HUES48 (cell line): ENCODE measurements at regions not wholly inside any gene's neighbourhood (a gene's known extent, or its start where the extent isn't known, plus 50 kb on each side); places are given as distances from the start of the nearest gene placed in this dataset.

Experiments used
- H3K27ac ChIP-seq: one replicate; pipeline ENCODE4 v1.7.0; 2013; ENCODE audit warnings: low read depth, low read length, inconsistent platforms
- H3K27me3 ChIP-seq: 2 replicates; pipeline ENCODE4 v1.6.1; 2013; ENCODE audit warnings: mild to moderate bottlenecking, low read length; ENCODE audit not compliant: control insufficient read depth, insufficient read depth
- H3K36me3 ChIP-seq: 2 replicates; pipeline ENCODE4 v1.6.1; 2013; ENCODE audit warnings: low read length; ENCODE audit not compliant: control insufficient read depth, insufficient read depth
- H3K4me1 ChIP-seq: 2 replicates; pipeline ENCODE4 v1.6.1; 2013; ENCODE audit warnings: mild to moderate bottlenecking, low read length; ENCODE audit not compliant: control insufficient read depth, insufficient read depth
- H3K4me3 ChIP-seq: 2 replicates; pipeline ENCODE4 v1.5.1; 2013; ENCODE audit warnings: mild to moderate bottlenecking, low read depth, low read length
- H3K9ac ChIP-seq: 2 replicates; pipeline ENCODE4 v1.6.1; 2013; ENCODE audit warnings: mild to moderate bottlenecking, low read depth, low read length, moderate library complexity
- H3K9me3 ChIP-seq: 2 replicates; pipeline ENCODE4 v1.6.1; 2013; ENCODE audit warnings: low read length; ENCODE audit not compliant: control insufficient read depth, insufficient read depth

DNA sequence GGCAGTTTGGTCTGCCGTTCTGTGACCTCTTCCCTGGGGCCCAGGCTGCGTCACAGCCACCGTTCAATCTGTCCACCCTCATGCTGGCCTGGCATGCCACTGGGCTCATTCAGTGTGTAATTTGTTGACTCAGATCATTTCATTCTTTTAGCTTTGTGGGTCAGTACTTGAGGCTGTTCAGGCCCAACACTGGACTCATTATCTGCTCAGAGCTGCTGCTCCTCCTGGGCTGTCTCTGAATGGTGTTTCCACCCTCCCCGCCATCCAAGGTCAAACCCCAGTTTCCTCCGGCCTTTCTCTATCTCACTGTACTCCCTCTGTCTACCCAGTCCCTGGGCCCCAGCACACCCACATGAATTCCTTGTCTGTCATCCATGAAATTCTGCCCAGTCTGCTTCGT is 152.4 kb upstream of the NCK2 start:
- Histone ChIP-seq H3K36me3 (no peaks in the 10 kb centered on the region), H3K9me3 (no peaks in the 10 kb centered on the region), H3K27ac (no peak overlapping the region), H3K4me1 (peaks cover 17% of the 10 kb centered on the region), H3K4me3 (no peak overlapping the region), H3K9ac (no peak overlapping the region), H3K27me3 (no peaks in the 10 kb centered on the region)

DNA sequence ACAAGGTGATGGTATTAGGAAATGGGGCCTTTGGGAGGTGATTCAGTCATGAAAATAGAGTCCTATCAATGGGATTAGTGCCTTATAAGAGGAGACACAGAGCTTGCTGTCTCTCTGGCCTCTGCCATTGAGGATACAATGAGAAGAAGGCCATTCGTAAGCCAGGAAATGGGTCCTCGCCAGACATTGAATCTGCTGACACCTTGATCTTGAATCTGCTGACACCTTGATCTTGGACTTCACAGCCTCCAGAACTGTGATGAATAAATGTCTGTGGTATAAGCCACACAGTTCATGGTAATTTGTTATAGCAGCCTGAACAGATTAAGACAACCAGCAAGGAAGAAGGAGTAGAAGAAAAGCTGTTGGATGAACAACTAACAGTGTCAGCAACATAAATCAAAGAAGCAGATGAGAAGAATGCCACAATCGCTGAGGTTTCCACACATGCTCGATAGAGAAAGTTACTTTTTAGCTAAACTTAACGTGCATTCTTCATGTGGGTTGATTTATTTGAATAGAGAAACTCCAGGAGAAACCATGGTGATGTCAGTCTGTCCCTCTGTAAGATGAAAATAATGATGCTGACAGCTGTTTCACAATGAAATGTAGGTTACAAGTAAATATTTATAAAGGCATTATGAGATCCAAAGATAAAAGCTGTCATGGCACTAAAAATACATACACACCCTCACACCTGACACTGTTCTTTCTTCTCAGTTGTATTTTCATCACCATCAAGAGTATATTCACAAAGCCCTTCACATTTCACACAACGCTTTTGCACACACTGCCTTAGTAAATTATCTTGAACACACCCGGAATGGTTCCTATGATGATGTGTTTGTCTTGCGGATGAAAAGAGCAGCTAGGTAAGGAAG is 153.7 kb upstream of the NCK2 start:
- Histone ChIP-seq H3K4me3 (no peak overlapping the region), H3K9ac (no peak overlapping the region), H3K9me3 (no peaks in the 10 kb centered on the region), H3K36me3 (no peaks in the 10 kb centered on the region), H3K4me1 (peaks cover 17% of the 10 kb centered on the region), H3K27me3 (no peaks in the 10 kb centered on the region), H3K27ac (no peak overlapping the region)

DNA sequence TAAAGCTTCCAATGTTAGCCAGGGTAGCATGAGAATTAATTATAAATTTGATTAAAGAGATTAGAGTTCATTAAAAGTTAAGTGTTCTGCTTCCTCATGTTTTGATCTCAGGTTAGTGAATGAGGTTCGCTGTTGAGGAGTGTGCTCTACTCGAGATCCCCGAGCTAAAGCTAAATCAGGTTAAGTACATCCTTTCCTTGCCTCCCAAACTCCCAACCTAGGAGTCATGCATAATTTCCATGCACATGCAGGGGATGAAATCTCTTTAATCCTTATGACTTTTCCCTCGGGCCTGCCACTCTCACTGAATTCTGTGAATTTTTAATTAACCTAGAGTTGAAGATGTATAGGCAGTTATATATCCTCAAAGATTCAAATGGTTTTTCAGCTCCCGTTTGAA is 156.1 kb upstream of the NCK2 start:
- H3K27me3 ChIP-seq: no peaks in the 10 kb centered on the region
- H3K4me3 ChIP-seq: no peak overlapping the region
- H3K9me3 ChIP-seq: no peaks in the 10 kb centered on the region
- no peaks in the 10 kb centered on the region for H3K36me3 ChIP-seq
- no peak overlapping the region for H3K9ac ChIP-seq
- H3K27ac ChIP-seq: no peak overlapping the region
- H3K4me1 ChIP-seq: peaks cover 18% of the 10 kb centered on the region

DNA sequence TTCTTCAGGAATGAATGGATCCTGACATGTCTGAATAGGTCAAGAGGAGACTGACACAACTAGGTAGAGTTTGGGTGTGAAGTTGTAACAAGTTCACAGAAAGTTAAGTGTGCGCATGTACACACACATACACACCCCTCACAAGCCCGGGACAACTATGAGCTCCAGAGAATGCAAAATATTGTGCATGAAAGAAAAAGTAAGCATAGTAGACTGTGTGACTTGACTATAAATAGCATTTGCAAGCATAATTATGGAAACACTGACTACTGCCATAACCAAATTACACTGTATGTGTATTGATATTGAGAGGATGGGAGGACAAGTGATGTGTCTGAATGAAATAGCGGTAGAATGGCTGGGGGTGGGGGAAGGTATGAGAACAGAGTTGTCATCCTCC is 157.1 kb upstream of the NCK2 start:
- Histone ChIP-seq H3K4me1 (peaks cover 16% of the 10 kb centered on the region), H3K9me3 (no peaks in the 10 kb centered on the region), H3K27ac (no peak overlapping the region), H3K9ac (no peak overlapping the region), H3K36me3 (no peaks in the 10 kb centered on the region), H3K4me3 (no peak overlapping the region), H3K27me3 (no peaks in the 10 kb centered on the region)

DNA sequence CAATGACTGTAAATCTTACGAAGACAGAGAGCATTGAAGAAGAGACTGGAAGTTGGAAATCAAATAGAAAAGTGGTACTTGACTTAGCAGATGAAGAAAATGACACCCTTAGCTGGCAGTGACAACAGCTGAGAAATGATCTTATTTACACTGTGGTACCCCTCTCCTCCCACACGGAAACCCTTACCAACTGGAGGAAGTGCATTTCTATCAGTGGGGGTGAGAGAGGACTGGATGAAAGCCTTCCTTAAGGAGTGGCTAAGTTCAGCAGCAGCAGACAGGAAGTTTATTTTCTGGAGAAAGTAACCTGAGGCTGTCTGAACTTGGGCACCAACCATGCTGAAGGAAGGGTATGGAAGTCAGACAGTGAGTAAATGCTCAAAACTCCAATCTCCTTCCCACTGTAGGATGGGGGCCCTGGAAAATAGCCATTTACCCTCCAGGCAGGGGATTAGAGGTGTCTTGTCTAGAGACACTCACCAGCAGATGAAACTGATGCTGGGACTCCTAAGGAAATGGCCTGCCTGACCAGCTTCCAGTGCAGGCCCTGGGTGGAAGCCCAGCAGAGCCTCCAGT is 160.2 kb upstream of the NCK2 start:
- Histone ChIP-seq H3K27me3 (no peaks in the 10 kb centered on the region), H3K36me3 (no peaks in the 10 kb centered on the region), H3K9me3 (no peaks in the 10 kb centered on the region), H3K4me3 (no peak overlapping the region), H3K9ac (no peak overlapping the region), H3K4me1 (peaks cover 11% of the 10 kb centered on the region), H3K27ac (no peak overlapping the region)

DNA sequence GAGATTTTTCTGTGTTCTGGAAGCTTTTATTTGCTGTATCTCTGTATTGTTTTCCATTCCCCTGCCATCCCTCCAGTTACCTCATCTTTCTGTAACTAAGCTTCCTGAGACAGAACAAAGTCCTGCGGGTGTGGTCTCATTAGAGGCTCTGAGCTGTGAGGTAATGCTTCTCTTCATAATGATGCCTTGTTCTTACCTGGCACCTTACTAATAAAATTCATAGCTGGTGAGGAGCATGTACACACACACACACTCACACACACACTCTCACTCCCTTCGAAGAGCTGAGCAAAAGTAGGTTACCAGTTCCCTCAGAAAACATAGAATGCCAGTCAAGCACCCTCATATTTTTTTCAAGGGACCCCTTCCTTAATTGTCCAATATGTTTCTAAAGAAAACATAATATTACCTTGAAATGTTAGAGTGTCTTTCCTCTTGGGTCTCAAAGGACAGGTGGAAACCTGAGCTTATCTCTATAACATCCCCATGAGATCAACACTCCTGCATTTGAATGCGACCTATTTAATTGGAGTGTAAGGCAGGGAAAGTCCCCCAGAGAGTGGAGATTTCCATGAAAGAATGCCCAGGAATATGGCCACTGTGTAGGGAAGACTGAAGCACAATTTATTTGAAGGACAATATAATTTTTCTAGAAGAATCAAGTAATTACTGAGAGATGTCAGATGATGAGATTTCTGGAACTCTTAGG is 161.6 kb upstream of the NCK2 start:
- H3K4me3 ChIP-seq: no peak overlapping the region
- H3K27me3 ChIP-seq: no peaks in the 10 kb centered on the region
- H3K36me3 ChIP-seq: no peaks in the 10 kb centered on the region
- no peaks in the 10 kb centered on the region for H3K9me3 ChIP-seq
- H3K9ac ChIP-seq: no peak overlapping the region
- no peak overlapping the region for H3K27ac ChIP-seq
- peaks cover 11% of the 10 kb centered on the region for H3K4me1 ChIP-seq

DNA sequence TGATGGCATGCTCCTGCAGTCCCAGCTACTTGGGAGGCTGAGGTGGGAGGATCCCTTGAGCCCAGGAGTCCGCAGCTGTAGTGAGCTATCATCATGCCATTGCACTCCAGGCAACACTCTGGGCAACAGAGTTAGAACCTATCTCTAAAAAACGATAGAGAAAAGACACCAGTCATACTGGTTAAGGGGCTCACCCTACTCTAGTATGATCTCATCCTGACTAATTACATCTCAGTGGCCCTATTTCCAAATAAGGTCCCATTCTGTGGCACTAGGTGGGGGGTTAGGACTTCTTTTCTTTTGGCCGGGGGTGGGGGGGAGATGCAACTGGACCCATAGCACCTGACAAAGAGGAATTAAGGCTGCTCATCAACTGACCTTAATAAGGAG is 163.2 kb upstream of the NCK2 start:
- no peaks in the 10 kb centered on the region for H3K36me3 ChIP-seq
- peaks cover 13% of the 10 kb centered on the region for H3K4me1 ChIP-seq
- no peaks in the 10 kb centered on the region for H3K9me3 ChIP-seq
- no peaks in the 10 kb centered on the region for H3K27me3 ChIP-seq
- no peak overlapping the region for H3K27ac ChIP-seq
- H3K4me3 ChIP-seq: no peak overlapping the region
- H3K9ac ChIP-seq: no peak overlapping the region

DNA sequence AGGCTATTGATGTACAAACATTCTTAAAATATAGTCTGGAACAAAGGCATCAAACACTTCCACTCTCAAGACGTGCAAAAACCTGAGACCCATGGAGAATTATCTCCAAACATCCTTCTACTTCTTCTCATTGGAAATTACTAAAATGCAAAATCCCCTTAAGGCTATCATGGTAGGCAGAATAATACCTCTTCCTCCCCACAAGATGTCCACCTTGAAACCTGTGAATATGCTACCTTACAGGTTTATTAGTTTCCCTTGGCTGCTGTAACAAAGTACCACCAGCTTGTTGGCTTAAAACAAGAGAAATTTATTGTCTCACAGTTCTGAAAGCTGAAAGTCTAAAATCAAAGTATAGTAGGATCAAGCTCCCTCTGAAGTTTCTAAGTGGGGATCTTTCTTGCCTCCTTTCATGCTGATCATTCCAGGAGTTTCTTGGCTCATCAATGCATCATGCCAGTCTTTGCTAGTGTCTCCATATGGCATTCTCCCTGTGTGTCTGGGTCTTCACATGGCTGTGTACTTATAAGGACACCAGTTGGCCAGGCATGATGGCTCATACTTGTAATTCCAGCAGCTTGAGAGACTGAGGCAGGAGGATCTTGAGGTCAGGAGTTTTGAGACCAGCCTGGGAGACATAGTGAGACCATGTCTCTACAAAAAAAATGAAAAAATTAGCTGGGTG is 163.7 kb upstream of the NCK2 start:
- no peaks in the 10 kb centered on the region for H3K27me3 ChIP-seq
- H3K27ac ChIP-seq: no peak overlapping the region
- no peak overlapping the region for H3K4me3 ChIP-seq
- H3K36me3 ChIP-seq: no peaks in the 10 kb centered on the region
- peaks cover 15% of the 10 kb centered on the region for H3K4me1 ChIP-seq
- no peak overlapping the region for H3K9ac ChIP-seq
- no peaks in the 10 kb centered on the region for H3K9me3 ChIP-seq

DNA sequence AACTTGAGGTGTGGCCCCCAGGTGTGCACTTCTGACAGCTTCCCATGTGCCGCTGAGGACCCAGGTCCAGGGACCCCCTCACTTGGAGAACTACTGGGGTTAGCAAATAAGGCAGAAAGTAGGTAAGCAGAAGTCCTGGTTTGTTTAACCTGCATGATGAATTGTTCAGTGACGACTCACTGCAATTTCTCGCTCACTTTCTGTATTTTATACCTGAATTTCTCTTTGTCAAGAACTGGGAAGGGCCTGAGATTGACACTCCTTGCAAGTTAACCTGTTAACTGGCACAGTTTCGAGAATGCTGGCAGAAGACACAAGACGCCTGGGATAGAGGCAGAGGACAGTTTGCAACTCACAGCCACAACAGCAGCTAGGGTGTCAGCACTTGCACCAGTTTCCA is 164.5 kb upstream of the NCK2 start:
- Histone ChIP-seq H3K4me1 (peaks cover 15% of the 10 kb centered on the region), H3K9me3 (no peaks in the 10 kb centered on the region), H3K27ac (no peak overlapping the region), H3K4me3 (no peak overlapping the region), H3K27me3 (no peaks in the 10 kb centered on the region), H3K9ac (no peak overlapping the region), H3K36me3 (no peaks in the 10 kb centered on the region)

DNA sequence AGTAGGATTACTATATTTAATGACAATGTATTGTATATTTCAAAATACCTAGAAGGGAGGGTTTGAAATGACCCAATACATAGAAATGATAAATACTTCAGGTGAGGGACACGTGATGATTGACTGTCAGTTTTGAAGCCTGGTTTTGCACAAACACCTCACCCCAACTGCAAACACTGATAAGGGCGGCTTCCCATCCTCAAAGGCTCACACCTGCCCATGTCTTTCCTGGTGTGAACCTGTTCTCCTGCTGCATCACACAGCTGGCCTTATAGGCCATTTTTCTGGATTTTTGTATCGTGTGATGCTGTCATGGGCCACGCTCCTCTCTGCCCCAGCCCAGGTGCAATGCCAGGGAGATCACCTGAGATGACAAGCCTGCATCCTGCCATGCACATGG is 166.5 kb upstream of the NCK2 start:
- H3K27me3 ChIP-seq: no peaks in the 10 kb centered on the region
- no peaks in the 10 kb centered on the region for H3K9me3 ChIP-seq
- peaks cover 8% of the 10 kb centered on the region for H3K4me1 ChIP-seq
- no peaks in the 10 kb centered on the region for H3K36me3 ChIP-seq
- no peak overlapping the region for H3K9ac ChIP-seq
- H3K27ac ChIP-seq: no peak overlapping the region
- H3K4me3 ChIP-seq: no peak overlapping the region
